Left ventricle myocardium inferior (tissue), 1 donor: ENCODE measurements at regions not wholly inside any gene's neighbourhood (a gene's known extent, or its start where the extent isn't known, plus 50 kb on each side); places are given as distances from the start of the nearest gene placed in this dataset.

ENCODE experiments used
- DNase-seq: peaks from one replicate; pipeline ENCODE4 v3.0.0-alpha.2; 2020
- H3K27ac ChIP-seq: fragments of 200-600 bp; replicated peaks from 2 replicates; pipeline ENCODE4 v1.8.0; 2021
- H3K27me3 ChIP-seq: fragments of 200-600 bp; 2 replicates; pipeline ENCODE4 v1.8.0; 2021; ENCODE audit warnings: low read depth
- H3K36me3 ChIP-seq: fragments of 200-600 bp; 2 replicates; pipeline ENCODE4 v1.8.0; 2021
- H3K4me1 ChIP-seq: fragments of 200-600 bp; 2 replicates; pipeline ENCODE4 v1.8.0; 2021
- H3K4me3 ChIP-seq: fragments of 200-600 bp; 2 replicates; pipeline ENCODE4 v1.8.0; 2021; ENCODE audit warnings: mild to moderate bottlenecking, moderate library complexity
- H3K9me3 ChIP-seq: fragments of 200-600 bp; replicated peaks from 2 replicates; pipeline ENCODE4 v1.8.0; 2021
- intact Hi-C: fragments of 100-400 bp; cut with micrococcal nuclease; formaldehyde crosslinking; loops from one replicate; pipeline ENCODE4 v1.11.0; 2022
- TF ChIP-seq, protein P1 (sequence below): fragments of 200-600 bp; IDR thresholded peaks from 2 replicates; pipeline ENCODE4 v1.8.0; 2021; ENCODE audit warnings: antibody characterized with exemption, mild to moderate bottlenecking, borderline replicate concordance
- donor health status: DM: no; HTN: yes; CAD: no; lungs with severe emphysema.

DNA sequence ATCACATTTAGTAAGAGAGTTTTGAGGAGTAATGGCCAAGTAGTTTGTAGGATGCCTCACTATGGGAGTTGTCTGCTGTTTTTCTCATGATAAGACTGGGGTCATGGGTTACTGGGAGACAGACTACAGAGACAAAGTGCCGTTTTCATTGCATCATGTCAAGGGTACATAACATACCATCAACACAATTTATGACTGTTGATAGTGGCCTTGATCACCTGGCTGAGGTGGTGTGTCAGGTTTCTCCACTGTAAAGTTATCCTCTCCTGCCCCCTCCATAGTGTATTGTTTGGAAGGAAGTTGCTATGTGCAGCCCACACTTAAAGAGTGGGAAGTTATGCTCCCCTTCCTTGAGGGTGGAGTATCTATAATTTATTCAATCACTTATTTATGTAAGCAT is 263.5 kb upstream of the POU3F1 start:
- DNase-seq = no peak
- Histone ChIP-seq H3K9me3 (peaks cover 21% of the 10 kb centered on the region), H3K36me3 (no peaks in the 10 kb centered on the region), H3K4me3 (no peak overlapping the region), H3K4me1 (no peaks in the 10 kb centered on the region), H3K27me3 (peaks cover 87% of the 10 kb centered on the region), H3K27ac (no peak overlapping the region)
- TF ChIP-seq, protein P1, sequence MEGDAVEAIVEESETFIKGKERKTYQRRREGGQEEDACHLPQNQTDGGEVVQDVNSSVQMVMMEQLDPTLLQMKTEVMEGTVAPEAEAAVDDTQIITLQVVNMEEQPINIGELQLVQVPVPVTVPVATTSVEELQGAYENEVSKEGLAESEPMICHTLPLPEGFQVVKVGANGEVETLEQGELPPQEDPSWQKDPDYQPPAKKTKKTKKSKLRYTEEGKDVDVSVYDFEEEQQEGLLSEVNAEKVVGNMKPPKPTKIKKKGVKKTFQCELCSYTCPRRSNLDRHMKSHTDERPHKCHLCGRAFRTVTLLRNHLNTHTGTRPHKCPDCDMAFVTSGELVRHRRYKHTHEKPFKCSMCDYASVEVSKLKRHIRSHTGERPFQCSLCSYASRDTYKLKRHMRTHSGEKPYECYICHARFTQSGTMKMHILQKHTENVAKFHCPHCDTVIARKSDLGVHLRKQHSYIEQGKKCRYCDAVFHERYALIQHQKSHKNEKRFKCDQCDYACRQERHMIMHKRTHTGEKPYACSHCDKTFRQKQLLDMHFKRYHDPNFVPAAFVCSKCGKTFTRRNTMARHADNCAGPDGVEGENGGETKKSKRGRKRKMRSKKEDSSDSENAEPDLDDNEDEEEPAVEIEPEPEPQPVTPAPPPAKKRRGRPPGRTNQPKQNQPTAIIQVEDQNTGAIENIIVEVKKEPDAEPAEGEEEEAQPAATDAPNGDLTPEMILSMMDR = no peak
- intact Hi-C loops = no loop called here

DNA sequence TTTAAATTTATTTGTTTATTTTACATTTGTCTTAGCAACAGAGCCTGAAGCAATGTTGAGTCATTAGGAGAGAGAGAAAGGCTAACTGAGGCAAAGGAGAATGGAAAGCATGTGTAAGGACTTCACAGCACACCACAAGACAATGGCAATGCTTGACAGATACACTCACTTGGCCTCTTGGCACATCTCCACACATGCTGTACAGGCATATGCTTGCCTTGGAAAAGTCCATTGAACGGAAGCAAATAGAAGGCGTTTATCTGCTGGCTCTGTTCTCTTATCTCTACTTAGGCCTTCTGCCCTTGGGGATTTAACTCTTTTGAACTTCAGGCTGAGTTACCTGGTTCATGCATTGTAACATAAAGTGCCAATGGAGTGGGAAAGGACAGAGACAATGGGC is 262.2 kb upstream of the POU3F1 start:
- intact Hi-C loops = no loop called here
- Histone ChIP-seq H3K36me3 (no peaks in the 10 kb centered on the region), H3K27ac (no peak overlapping the region), H3K9me3 (peaks cover 21% of the 10 kb centered on the region), H3K4me3 (no peak overlapping the region), H3K4me1 (no peaks in the 10 kb centered on the region), H3K27me3 (peaks cover 97% of the 10 kb centered on the region)
- no peak for DNase-seq
- TF ChIP-seq, protein P1 = no peak

DNA sequence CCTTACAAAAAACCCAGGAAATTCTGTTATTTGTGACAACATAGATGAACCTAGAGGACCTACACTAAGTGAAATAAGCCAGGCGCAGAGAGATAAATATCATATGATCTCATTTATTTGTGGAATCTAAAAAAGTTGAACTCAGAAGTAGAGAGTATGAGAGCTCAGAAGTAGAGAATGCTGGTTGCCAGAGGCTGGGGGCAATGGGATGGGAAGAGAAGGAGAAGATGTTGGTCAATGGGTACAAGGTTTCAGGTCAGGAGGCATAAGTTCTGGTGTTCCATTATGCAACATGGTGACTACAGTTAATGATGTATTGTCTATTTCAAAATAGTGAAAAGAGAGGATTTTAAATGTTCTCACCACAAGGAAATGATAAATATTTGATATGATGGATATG is 259.1 kb upstream of the POU3F1 start:
- peaks cover 94% of the 10 kb centered on the region for H3K27me3 ChIP-seq
- TF ChIP-seq, protein P1 = no peak
- H3K27ac ChIP-seq = no peak overlapping the region
- no peaks in the 10 kb centered on the region for H3K36me3 ChIP-seq
- peaks cover 14% of the 10 kb centered on the region for H3K9me3 ChIP-seq
- no peaks in the 10 kb centered on the region for H3K4me1 ChIP-seq
- DNase-seq = no peak
- no peak overlapping the region for H3K4me3 ChIP-seq
- intact Hi-C loops = no loop called here

DNA sequence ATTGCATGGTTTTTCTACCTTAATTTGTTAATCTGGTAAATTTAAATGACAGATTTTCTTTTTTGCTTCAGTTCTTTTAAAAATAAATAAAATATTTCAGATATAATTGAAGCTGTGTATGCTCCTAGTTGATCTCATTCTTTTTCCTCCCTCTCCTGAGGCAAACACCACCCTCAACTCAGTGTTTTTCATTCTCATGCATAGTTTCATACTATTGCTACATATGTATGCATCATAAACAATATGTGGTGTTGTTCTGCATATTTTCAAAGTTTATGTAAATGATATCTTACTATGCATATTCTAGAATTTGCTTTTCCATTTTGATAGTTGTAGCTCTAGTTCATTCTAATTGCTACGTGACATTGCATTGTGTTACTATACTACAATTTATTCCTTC is 257.2 kb upstream of the POU3F1 start:
- H3K36me3 ChIP-seq = no peaks in the 10 kb centered on the region
- H3K27me3 ChIP-seq = peaks cover 94% of the 10 kb centered on the region
- TF ChIP-seq, protein P1 = no peak
- intact Hi-C loops = no loop called here
- no peak overlapping the region for H3K27ac ChIP-seq
- no peaks in the 10 kb centered on the region for H3K4me1 ChIP-seq
- H3K4me3 ChIP-seq = no peak overlapping the region
- no peak for DNase-seq
- H3K9me3 ChIP-seq = peaks cover 4% of the 10 kb centered on the region

DNA sequence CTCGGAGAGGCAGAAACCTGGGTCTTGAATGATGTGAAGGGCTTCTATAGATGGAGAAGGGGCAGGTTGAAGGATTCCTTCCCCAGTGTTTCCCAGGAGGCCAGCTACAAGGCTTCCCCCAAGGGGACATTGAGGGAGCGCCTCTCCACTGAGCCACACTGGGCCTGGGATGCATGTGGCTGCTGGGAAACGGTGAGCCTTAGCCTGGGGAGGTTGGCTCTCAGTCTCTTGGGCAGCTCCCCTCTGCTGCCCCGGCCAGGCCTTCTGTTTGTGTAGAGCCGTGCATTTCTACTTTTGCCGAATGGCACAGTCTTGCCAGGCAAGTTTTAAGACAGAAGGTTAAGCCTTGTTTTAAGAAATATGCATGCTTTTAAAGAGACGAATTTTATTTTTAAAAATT is 254.4 kb upstream of the POU3F1 start:
- Histone ChIP-seq H3K9me3 (no peaks in the 10 kb centered on the region), H3K27me3 (peaks cover 94% of the 10 kb centered on the region), H3K4me3 (no peak overlapping the region), H3K36me3 (no peaks in the 10 kb centered on the region), H3K4me1 (no peaks in the 10 kb centered on the region), H3K27ac (no peak overlapping the region)
- TF ChIP-seq, protein P1 = no peak
- intact Hi-C loops = no loop called here
- no peak for DNase-seq

DNA sequence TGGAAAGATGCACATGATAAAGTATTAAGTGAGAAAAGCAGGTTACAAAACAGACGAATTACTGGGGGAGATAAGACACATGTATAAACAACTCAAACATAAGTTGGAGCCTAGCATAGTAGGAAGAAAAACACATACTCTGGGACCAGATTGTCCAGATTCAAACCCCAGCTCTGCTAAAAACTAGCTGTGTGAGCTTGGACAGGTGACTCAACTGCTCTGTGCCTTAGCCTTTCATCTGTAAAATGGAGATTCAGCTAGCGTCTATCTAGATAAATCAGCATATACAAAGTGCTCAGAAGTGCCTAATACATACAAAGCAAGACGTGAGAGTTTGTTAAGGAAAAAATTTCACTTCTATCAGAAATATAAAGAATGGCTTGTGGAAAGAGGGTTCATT is 254.0 kb upstream of the POU3F1 start:
- no peaks in the 10 kb centered on the region for H3K9me3 ChIP-seq
- H3K4me3 ChIP-seq = no peak overlapping the region
- H3K36me3 ChIP-seq = no peaks in the 10 kb centered on the region
- H3K27ac ChIP-seq = no peak overlapping the region
- no peaks in the 10 kb centered on the region for H3K4me1 ChIP-seq
- H3K27me3 ChIP-seq = peaks cover 92% of the 10 kb centered on the region
- TF ChIP-seq, protein P1 = no peak
- no peak for DNase-seq
- intact Hi-C loops = no loop called here
